HCT116 (cell line): ENCODE measurements at regions not wholly inside any gene's neighbourhood (a gene's known extent, or its start where the extent isn't known, plus 50 kb on each side); places are given as distances from the start of the nearest gene placed in this dataset.

Experiments
- POLR2A ChIP-seq: IDR thresholded peaks from 2 replicates; pipeline ENCODE4 v1.7.0; 2011; ENCODE audit warnings: borderline replicate concordance; ENCODE audit not compliant: insufficient read depth, insufficient read length; ENCODE audit errors: extremely low read depth
- RAD21 ChIP-seq: IDR thresholded peaks from 2 replicates; pipeline ENCODE4 v1.6.1; 2012; ENCODE audit warnings: low read depth, mild to moderate bottlenecking
- ZNF274 ChIP-seq: fragments of 200-500 bp; sonication (Bioruptor generic); IDR thresholded peaks from 2 replicates; pipeline ENCODE4 v1.6.1; 2014; ENCODE audit warnings: mild to moderate bottlenecking, low read depth, low read length, inconsistent platforms
- TF ChIP-seq, protein P1 (sequence below): IDR thresholded peaks from 2 replicates; pipeline ENCODE4 v1.6.1; 2012; ENCODE audit warnings: low read depth
- TF ChIP-seq, protein P2 (sequence below), 3 experiments: fragments of 200-600 bp in 1 of 3; sonication (generic) in 1 of 3; IDR thresholded peaks in 2 of 3; conservative IDR thresholded peaks in 1 of 3; 2 replicates each; pipeline ENCODE4 v1.5.1; 2012 to 2017; ENCODE audit warnings: low read depth in 2 of 3, low read length in 2 of 3, antibody characterized with exemption in 1 of 3, borderline replicate concordance in 1 of 3, control low read depth in 1 of 3, mild to moderate bottlenecking in 1 of 3, mixed read lengths in 1 of 3, mixed run types in 1 of 3, moderate library complexity in 1 of 3; ENCODE audit not compliant: insufficient read depth in 1 of 3

DNA sequence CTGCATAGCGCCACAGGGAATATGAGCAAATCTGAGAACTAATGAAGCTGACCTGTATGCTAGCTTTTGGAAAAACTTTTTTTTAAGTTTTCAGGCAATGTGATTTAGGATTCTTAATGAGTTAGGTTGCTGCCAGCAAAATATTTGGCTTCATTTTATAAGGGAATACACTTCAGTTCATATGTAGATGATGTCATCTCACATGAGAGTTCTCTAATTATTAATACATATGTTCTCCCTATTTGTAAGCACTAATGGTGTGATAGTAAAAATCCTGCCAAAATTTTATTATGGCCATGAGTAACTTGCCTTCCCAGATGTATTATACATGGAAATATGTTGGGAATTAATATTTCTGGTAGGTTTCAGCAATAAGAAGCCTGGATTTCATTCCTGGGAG, 573.8 kb downstream of the EPM2A start:
- TF ChIP-seq, protein P1, sequence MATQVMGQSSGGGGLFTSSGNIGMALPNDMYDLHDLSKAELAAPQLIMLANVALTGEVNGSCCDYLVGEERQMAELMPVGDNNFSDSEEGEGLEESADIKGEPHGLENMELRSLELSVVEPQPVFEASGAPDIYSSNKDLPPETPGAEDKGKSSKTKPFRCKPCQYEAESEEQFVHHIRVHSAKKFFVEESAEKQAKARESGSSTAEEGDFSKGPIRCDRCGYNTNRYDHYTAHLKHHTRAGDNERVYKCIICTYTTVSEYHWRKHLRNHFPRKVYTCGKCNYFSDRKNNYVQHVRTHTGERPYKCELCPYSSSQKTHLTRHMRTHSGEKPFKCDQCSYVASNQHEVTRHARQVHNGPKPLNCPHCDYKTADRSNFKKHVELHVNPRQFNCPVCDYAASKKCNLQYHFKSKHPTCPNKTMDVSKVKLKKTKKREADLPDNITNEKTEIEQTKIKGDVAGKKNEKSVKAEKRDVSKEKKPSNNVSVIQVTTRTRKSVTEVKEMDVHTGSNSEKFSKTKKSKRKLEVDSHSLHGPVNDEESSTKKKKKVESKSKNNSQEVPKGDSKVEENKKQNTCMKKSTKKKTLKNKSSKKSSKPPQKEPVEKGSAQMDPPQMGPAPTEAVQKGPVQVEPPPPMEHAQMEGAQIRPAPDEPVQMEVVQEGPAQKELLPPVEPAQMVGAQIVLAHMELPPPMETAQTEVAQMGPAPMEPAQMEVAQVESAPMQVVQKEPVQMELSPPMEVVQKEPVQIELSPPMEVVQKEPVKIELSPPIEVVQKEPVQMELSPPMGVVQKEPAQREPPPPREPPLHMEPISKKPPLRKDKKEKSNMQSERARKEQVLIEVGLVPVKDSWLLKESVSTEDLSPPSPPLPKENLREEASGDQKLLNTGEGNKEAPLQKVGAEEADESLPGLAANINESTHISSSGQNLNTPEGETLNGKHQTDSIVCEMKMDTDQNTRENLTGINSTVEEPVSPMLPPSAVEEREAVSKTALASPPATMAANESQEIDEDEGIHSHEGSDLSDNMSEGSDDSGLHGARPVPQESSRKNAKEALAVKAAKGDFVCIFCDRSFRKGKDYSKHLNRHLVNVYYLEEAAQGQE, result no peak
- TF ChIP-seq, protein P2, sequence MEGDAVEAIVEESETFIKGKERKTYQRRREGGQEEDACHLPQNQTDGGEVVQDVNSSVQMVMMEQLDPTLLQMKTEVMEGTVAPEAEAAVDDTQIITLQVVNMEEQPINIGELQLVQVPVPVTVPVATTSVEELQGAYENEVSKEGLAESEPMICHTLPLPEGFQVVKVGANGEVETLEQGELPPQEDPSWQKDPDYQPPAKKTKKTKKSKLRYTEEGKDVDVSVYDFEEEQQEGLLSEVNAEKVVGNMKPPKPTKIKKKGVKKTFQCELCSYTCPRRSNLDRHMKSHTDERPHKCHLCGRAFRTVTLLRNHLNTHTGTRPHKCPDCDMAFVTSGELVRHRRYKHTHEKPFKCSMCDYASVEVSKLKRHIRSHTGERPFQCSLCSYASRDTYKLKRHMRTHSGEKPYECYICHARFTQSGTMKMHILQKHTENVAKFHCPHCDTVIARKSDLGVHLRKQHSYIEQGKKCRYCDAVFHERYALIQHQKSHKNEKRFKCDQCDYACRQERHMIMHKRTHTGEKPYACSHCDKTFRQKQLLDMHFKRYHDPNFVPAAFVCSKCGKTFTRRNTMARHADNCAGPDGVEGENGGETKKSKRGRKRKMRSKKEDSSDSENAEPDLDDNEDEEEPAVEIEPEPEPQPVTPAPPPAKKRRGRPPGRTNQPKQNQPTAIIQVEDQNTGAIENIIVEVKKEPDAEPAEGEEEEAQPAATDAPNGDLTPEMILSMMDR (IDR thresholded peaks at IDR 0.05 in 2 of 3, conservative IDR thresholded peaks at IDR 0.05 in 1 of 3; ENCODE audit: borderline replicate concordance in 1 of 3, insufficient read depth in 1 of 3, low read depth in 2 of 3, low read length in 2 of 3), result no peak
- TF ChIP-seq RAD21 (no peak), POLR2A (no peak), ZNF274 (no peak)
